Keratinocyte (primary cell): ENCODE measurements at regions not wholly inside any gene's neighbourhood (a gene's known extent, or its start where the extent isn't known, plus 50 kb on each side); places are given as distances from the start of the nearest gene placed in this dataset.

Experiments
- CTCF ChIP-seq, 3 experiments: IDR thresholded peaks in 1 of 3; conservative IDR thresholded peaks in 1 of 3; optimal IDR thresholded peaks in 1 of 3; 2 replicates in 2 of 3; 3 replicates in 1 of 3; pipeline versions ENCODE3 to v1.5.1; 2011; ENCODE audit warnings: low read length in 3 of 3, mild to moderate bottlenecking in 3 of 3, moderate library complexity in 2 of 3, control low read depth in 1 of 3, inconsistent platforms in 1 of 3; ENCODE audit not compliant: insufficient read depth in 2 of 3; ENCODE audit errors: extremely low read depth in 1 of 3
- EZH2 ChIP-seq: IDR thresholded peaks from one replicate; pipeline ENCODE4 v1.6.1; 2012; ENCODE audit warnings: inconsistent platforms, mild to moderate bottlenecking, low read length, moderate library complexity

- TF ChIP-seq CTCF (optimal IDR thresholded peaks at IDR 0.05 in 1 of 3, IDR thresholded peaks at IDR 0.05 in 1 of 3, conservative IDR thresholded peaks at IDR 0.05 in 1 of 3; ENCODE audit: extremely low read depth in 1 of 3, insufficient read depth in 2 of 3, low read length in 3 of 3) (no peak), EZH2 (no peak)
These were observed 106.8 kb upstream of the EXOC2 start for GRCh38 chr6:799769-800168.
